ENCODE measurements at regions not wholly inside any gene's neighbourhood (a gene's known extent, or its start where the extent isn't known, plus 50 kb on each side); places are given as distances from the start of the nearest gene placed in this dataset.

GRCh38 chr1:22352896-22353295 lies 98.8 kb upstream of the ZBTB40 start:
- H3K4me3 ChIP-seq (ENCODE audit: low read depth, low read length) = no peak overlapping the region
- TF ChIP-seq CTCF (IDR thresholded peaks at IDR 0.05; ENCODE audit: insufficient read depth, low read depth, low read length) = no peak
- no peak for DNase-seq (ENCODE audit: low read depth)

GRCh38 chr1:22359427-22359826 lies 92.2 kb upstream of the ZBTB40 start:
- H3K4me3 ChIP-seq (ENCODE audit: low read depth, low read length) = no peak overlapping the region
- TF ChIP-seq CTCF (IDR thresholded peaks at IDR 0.05; ENCODE audit: insufficient read depth, low read depth, low read length) = no peak
- no peak for DNase-seq (ENCODE audit: low read depth)

DNA sequence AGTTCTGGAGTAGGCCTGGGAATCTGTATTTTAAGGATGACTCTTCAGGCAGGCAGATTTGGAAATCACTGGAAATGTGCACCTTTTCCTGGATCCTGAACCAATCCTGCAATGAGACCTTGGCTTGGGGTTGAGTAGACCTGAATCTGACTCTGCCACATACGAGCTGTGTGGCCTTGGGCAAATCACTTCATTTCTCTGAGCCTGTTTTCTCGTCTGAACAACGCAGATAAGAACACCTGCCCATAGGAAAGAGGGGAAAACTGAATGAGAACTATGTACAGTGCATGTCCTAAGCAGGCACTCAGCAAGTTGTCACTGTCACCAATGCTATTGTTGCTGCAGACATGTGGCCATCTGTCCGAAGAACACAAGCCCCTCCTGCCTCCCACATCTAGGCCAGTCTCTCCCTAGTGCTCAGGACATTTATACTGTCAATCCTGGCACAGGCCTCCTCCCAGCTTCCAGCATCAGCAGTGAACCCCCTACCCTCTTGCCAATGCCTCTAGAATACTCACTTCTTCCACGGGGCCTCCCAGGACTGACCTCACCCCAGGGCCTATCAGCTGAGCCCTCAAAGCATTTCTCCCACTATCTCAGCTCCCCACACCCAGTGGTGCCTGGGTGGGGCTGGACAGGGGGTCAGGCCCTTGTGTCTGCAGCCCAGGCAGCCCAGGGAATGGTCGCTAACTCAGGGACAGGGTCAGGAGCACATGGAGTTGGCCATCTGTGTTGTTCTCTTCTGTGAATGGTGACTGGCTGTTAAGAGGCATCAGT lies 88.8 kb upstream of the ZBTB40 start:
- no peak for DNase-seq (ENCODE audit: low read depth)
- H3K4me3 ChIP-seq (ENCODE audit: low read depth, low read length) = no peak overlapping the region
- TF ChIP-seq CTCF (IDR thresholded peaks at IDR 0.05; ENCODE audit: insufficient read depth, low read depth, low read length) = no peak

GRCh38 chr1:22363403-22364325 lies 88.0 kb upstream of the ZBTB40 start:
- H3K4me3 ChIP-seq (ENCODE audit: low read depth, low read length) = no peak overlapping the region
- no peak for DNase-seq (ENCODE audit: low read depth)
- no peak for TF ChIP-seq CTCF (IDR thresholded peaks at IDR 0.05; ENCODE audit: insufficient read depth, low read depth, low read length)

GRCh38 chr1:22364326-22364650 lies 87.4 kb upstream of the ZBTB40 start:
- no peak for TF ChIP-seq CTCF (IDR thresholded peaks at IDR 0.05; ENCODE audit: insufficient read depth, low read depth, low read length)
- no peak for DNase-seq (ENCODE audit: low read depth)
- no peak overlapping the region for H3K4me3 ChIP-seq (ENCODE audit: low read depth, low read length)

DNA sequence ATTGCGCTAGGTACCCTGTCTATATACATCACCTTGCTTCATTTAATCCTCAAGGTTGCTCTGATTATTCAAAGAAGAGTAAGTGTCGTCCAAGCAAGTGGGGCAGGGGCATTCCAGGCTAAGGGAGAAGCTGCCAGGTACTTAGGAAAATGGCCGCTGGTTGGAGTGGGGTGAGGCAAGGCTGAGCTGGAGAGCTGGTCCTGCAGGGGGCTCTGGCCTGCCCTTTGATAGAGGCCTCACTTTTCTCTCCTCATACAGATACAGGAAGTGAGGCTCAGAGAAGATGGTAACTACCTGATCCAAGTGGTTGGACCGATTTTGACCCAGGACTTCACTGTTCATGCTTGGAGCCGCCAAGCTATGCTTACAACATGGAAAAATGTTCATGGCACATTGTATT lies 86.9 kb upstream of the ZBTB40 start:
- H3K4me3 ChIP-seq (ENCODE audit: low read depth, low read length) = no peak overlapping the region
- DNase-seq (ENCODE audit: low read depth) = no peak
- TF ChIP-seq CTCF (IDR thresholded peaks at IDR 0.05; ENCODE audit: insufficient read depth, low read depth, low read length) = no peak

Measured in fibroblast of villous mesenchyme (primary cell).